ENCODE measurements at regions not wholly inside any gene's neighbourhood (a gene's known extent, or its start where the extent isn't known, plus 50 kb on each side); places are given as distances from the start of the nearest gene placed in this dataset.
"Not testable (repeated sequence)": the region's sequence is repeated elsewhere in the genome, so short reads cannot be mapped to it uniquely, and the experiment has no call there.

- DNase-seq (ENCODE audit: low read depth in 1 of 2, low spot score in 2 of 2); H3K23ac ChIP-seq (ENCODE audit: insufficient read length); H2BK120ac ChIP-seq (replicated peaks; ENCODE audit: low read depth, low read length); H3K23me2 ChIP-seq (ENCODE audit: low read depth, low read length); H3K9me3 ChIP-seq (ENCODE audit: insufficient read depth in 2 of 2, low read depth in 1 of 2, low read length in 1 of 2); FAIRE-seq; H3K56ac ChIP-seq (replicated peaks; ENCODE audit: insufficient read length, low read depth, low read length); H4K91ac ChIP-seq (replicated peaks; ENCODE audit: insufficient read length, low read length); H4K8ac ChIP-seq (ENCODE audit: extremely low read depth, insufficient read depth, low read length); H4K20me1 ChIP-seq (replicated peaks in 1 of 2; ENCODE audit: control insufficient read depth in 1 of 2, insufficient read depth in 2 of 2, low read length in 2 of 2); H3K4ac ChIP-seq (replicated peaks; ENCODE audit: insufficient read length, low read depth, low read length); H3K4me2 ChIP-seq (ENCODE audit: insufficient read depth in 1 of 2, low read depth in 2 of 2, low read length in 2 of 2); H3K27me3 ChIP-seq (replicated peaks in 1 of 4; ENCODE audit: control insufficient read depth in 3 of 4, extremely low read depth in 1 of 4, insufficient read depth in 3 of 4, low read length in 3 of 4); H2BK15ac ChIP-seq (ENCODE audit: low read length); H3K9ac ChIP-seq (replicated peaks in 1 of 4; ENCODE audit: extremely low read depth in 1 of 4, low read depth in 3 of 4, low read length in 3 of 4); H3K14ac ChIP-seq (ENCODE audit: insufficient read length); H3K79me1 ChIP-seq (ENCODE audit: low read depth, low read length); H3K18ac ChIP-seq (ENCODE audit: extremely low read depth, low read length); H3K4me1 ChIP-seq (replicated peaks in 1 of 4; ENCODE audit: control insufficient read depth in 3 of 4, insufficient read depth in 4 of 4, low read length in 3 of 4); H3K4me3 ChIP-seq (ENCODE audit: extremely low read depth in 1 of 4, insufficient read depth in 2 of 4, low read depth in 3 of 4, low read length in 4 of 4); H3K36me3 ChIP-seq (ENCODE audit: control insufficient read depth in 2 of 4, insufficient read depth in 4 of 4, low read length in 3 of 4); H2BK5ac ChIP-seq (ENCODE audit: low read depth, low read length); CTCF ChIA-PET (ENCODE audit: partially characterized antibody); POLR2A ChIA-PET (ENCODE audit: partially characterized antibody); H2BK12ac ChIP-seq (ENCODE audit: low read depth, low read length); H2BK20ac ChIP-seq (ENCODE audit: low read length); H3K79me2 ChIP-seq (ENCODE audit: control insufficient read depth in 1 of 2, insufficient read depth in 2 of 2, low read length in 2 of 2); H4K5ac ChIP-seq (ENCODE audit: insufficient read length, low read depth, low read length); H3K27ac ChIP-seq (ENCODE audit: low read depth, low read length); H2AK5ac ChIP-seq (ENCODE audit: low read depth, low read length); H2AFZ ChIP-seq (ENCODE audit: low read length): not testable (repeated sequence)
- WGBS, 2 experiments (ENCODE audit: extremely low coverage in 1 of 2, insufficient coverage in 1 of 2, insufficient read length in 1 of 2, insufficient replicate concordance in 2 of 2, low coverage in 1 of 2, low lambda C conversion rate in 2 of 2, missing lambda C conversion rate in 1 of 2), result no CpG with 5 or more reads among the region's 8 CpGs
Observed at GRCh38 chr16:32152434-32152833, 100.7 kb upstream of the TP53TG3D start.

GRCh38 chr16:32187918-32188669 lies 65.0 kb upstream of the TP53TG3D start:
- POLR2A ChIA-PET (ENCODE audit: partially characterized antibody); H3K27me3 ChIP-seq (replicated peaks in 1 of 4; ENCODE audit: control insufficient read depth in 3 of 4, extremely low read depth in 1 of 4, insufficient read depth in 3 of 4, low read length in 3 of 4); H2AFZ ChIP-seq (ENCODE audit: low read length); H2BK15ac ChIP-seq (ENCODE audit: low read length); H2BK120ac ChIP-seq (replicated peaks; ENCODE audit: low read depth, low read length); H3K18ac ChIP-seq (ENCODE audit: extremely low read depth, low read length); DNase-seq (ENCODE audit: low read depth in 1 of 2, low spot score in 2 of 2); H3K4me2 ChIP-seq (ENCODE audit: insufficient read depth in 1 of 2, low read depth in 2 of 2, low read length in 2 of 2); H2BK5ac ChIP-seq (ENCODE audit: low read depth, low read length); H3K79me1 ChIP-seq (ENCODE audit: low read depth, low read length); H3K9ac ChIP-seq (replicated peaks in 1 of 4; ENCODE audit: extremely low read depth in 1 of 4, low read depth in 3 of 4, low read length in 3 of 4); H3K36me3 ChIP-seq (ENCODE audit: control insufficient read depth in 2 of 4, insufficient read depth in 4 of 4, low read length in 3 of 4); H4K91ac ChIP-seq (replicated peaks; ENCODE audit: insufficient read length, low read length); H4K8ac ChIP-seq (ENCODE audit: extremely low read depth, insufficient read depth, low read length); H3K27ac ChIP-seq (ENCODE audit: low read depth, low read length); H3K14ac ChIP-seq (ENCODE audit: insufficient read length); FAIRE-seq; H3K4me1 ChIP-seq (replicated peaks in 1 of 4; ENCODE audit: control insufficient read depth in 3 of 4, insufficient read depth in 4 of 4, low read length in 3 of 4); H4K20me1 ChIP-seq (replicated peaks in 1 of 2; ENCODE audit: control insufficient read depth in 1 of 2, insufficient read depth in 2 of 2, low read length in 2 of 2); H3K4me3 ChIP-seq (ENCODE audit: extremely low read depth in 1 of 4, insufficient read depth in 2 of 4, low read depth in 3 of 4, low read length in 4 of 4); H4K5ac ChIP-seq (ENCODE audit: insufficient read length, low read depth, low read length); H3K79me2 ChIP-seq (ENCODE audit: control insufficient read depth in 1 of 2, insufficient read depth in 2 of 2, low read length in 2 of 2); H3K9me3 ChIP-seq (ENCODE audit: insufficient read depth in 2 of 2, low read depth in 1 of 2, low read length in 1 of 2); H3K56ac ChIP-seq (replicated peaks; ENCODE audit: insufficient read length, low read depth, low read length); H3K23ac ChIP-seq (ENCODE audit: insufficient read length); H3K23me2 ChIP-seq (ENCODE audit: low read depth, low read length); H2BK20ac ChIP-seq (ENCODE audit: low read length); H2BK12ac ChIP-seq (ENCODE audit: low read depth, low read length); H2AK5ac ChIP-seq (ENCODE audit: low read depth, low read length); CTCF ChIA-PET (ENCODE audit: partially characterized antibody); H3K4ac ChIP-seq (replicated peaks; ENCODE audit: insufficient read length, low read depth, low read length): not testable (repeated sequence)
- WGBS, 2 experiments (ENCODE audit: extremely low coverage in 1 of 2, insufficient coverage in 1 of 2, insufficient read length in 1 of 2, insufficient replicate concordance in 2 of 2, low coverage in 1 of 2, low lambda C conversion rate in 2 of 2, missing lambda C conversion rate in 1 of 2), result no CpG with 5 or more reads among the region's 61 CpGs
